Hepatocyte (in vitro differentiated cells): ENCODE measurements at regions not wholly inside any gene's neighbourhood (a gene's known extent, or its start where the extent isn't known, plus 50 kb on each side); places are given as distances from the start of the nearest gene placed in this dataset.
A peak's percentile ranks its signal among the peaks of the same experiment; 100 is the strongest.

Experiments
- DNase-seq: peaks from one replicate; pipeline ENCODE4 v3.0.0-alpha.2; 2016; ENCODE audit warnings: low spot score
- H2AFZ ChIP-seq: fragments of 200-600 bp; sonication (generic); 2 replicates; pipeline ENCODE4 v1.6.0; 2016; ENCODE audit warnings: antibody characterized with exemption, mild to moderate bottlenecking
- H3K27ac ChIP-seq: fragments of 200-600 bp; sonication (generic); 2 replicates; pipeline ENCODE4 v1.5.1; 2016; ENCODE audit warnings: mild to moderate bottlenecking
- H3K27me3 ChIP-seq: fragments of 200-600 bp; sonication (generic); 2 replicates; pipeline ENCODE4 v1.6.1; 2016
- H3K36me3 ChIP-seq: fragments of 200-600 bp; sonication (generic); replicated peaks from 2 replicates; pipeline ENCODE4 v1.5.1; 2016; ENCODE audit warnings: low read depth; ENCODE audit not compliant: insufficient read depth
- H3K4me1 ChIP-seq: fragments of 200-600 bp; sonication (generic); 2 replicates; pipeline ENCODE4 v1.5.1; 2016; ENCODE audit warnings: mild to moderate bottlenecking, moderate library complexity; ENCODE audit not compliant: insufficient read depth
- H3K4me2 ChIP-seq: fragments of 200-600 bp; sonication (generic); 2 replicates; pipeline ENCODE4 v1.6.0; 2016
- H3K4me3 ChIP-seq: fragments of 200-600 bp; sonication (generic); 2 replicates; pipeline ENCODE4 v1.5.1; 2016; ENCODE audit warnings: mild to moderate bottlenecking
- H3K79me2 ChIP-seq: fragments of 200-600 bp; sonication (generic); 2 replicates; pipeline ENCODE4 v1.6.0; 2017; ENCODE audit warnings: mild to moderate bottlenecking
- H3K9me2 ChIP-seq: fragments of 200-600 bp; sonication (generic); replicated peaks from 2 replicates; pipeline ENCODE4 v1.6.0; 2017; ENCODE audit warnings: mild to moderate bottlenecking; ENCODE audit not compliant: insufficient read depth
- H3K9me3 ChIP-seq: fragments of 200-600 bp; sonication (generic); 2 replicates; pipeline ENCODE4 v1.5.1; 2016; ENCODE audit warnings: low read depth, mild to moderate bottlenecking
- H4K20me1 ChIP-seq: fragments of 200-600 bp; sonication (generic); 2 replicates; pipeline ENCODE4 v1.6.0; 2016; ENCODE audit warnings: mild to moderate bottlenecking; ENCODE audit not compliant: insufficient read depth, poor library complexity, severe bottlenecking
- CTCF ChIP-seq: fragments of 200-600 bp; sonication (generic); IDR thresholded peaks from 2 replicates; pipeline ENCODE4 v1.5.1; 2016; ENCODE audit warnings: antibody characterized with exemption, mild to moderate bottlenecking; ENCODE audit not compliant: poor library complexity
- EZH2 ChIP-seq: fragments of 200-600 bp; sonication (generic); IDR thresholded peaks from 2 replicates; pipeline ENCODE4 v1.6.1; 2016; ENCODE audit warnings: antibody characterized with exemption, mild to moderate bottlenecking, borderline replicate concordance
- EZH2phosphoT487 ChIP-seq: fragments of 200-600 bp; sonication (generic); IDR thresholded peaks from one replicate; pipeline ENCODE4 v1.6.1; 2018; ENCODE audit warnings: antibody characterized with exemption, mild to moderate bottlenecking, low read depth, moderate library complexity; ENCODE audit not compliant: unreplicated experiment, severe bottlenecking
- WGBS: methylation state at CpG from one replicate; pipeline ENCODE4 v1.1.6; 2016; ENCODE audit warnings: low lambda C conversion rate; ENCODE audit errors: missing lambda C conversion rate; 5-methylcytosine and 5-hydroxymethylcytosine counted together

GRCh38 chr6:47147836-47148344 lies 105.8 kb upstream of the ADGRF1 start:
- Histone ChIP-seq H3K79me2 (no peaks in the 10 kb centered on the region), H3K36me3 (no peaks in the 10 kb centered on the region), H4K20me1 (no peaks in the 10 kb centered on the region), H3K27me3 (no peaks in the 10 kb centered on the region), H3K9me3 (no peaks in the 10 kb centered on the region), H3K9me2 (no peaks in the 10 kb centered on the region), H3K4me3 (no peak overlapping the region), H2AFZ (no peak overlapping the region), H3K4me2 (no peak overlapping the region), H3K4me1 (peaks cover 18% of the 10 kb centered on the region), H3K27ac (no peak overlapping the region)
- no peak for DNase-seq
- WGBS: 88% methylated on average over 6 of the region's 6 CpGs
- TF ChIP-seq EZH2phosphoT487: no peak
- TF ChIP-seq CTCF: no peak
- no peak for TF ChIP-seq EZH2

- H3K27ac ChIP-seq: no peak overlapping the region
- peaks cover 18% of the 10 kb centered on the region for H3K4me1 ChIP-seq
Observed at GRCh38 chr6:47147175-47147727, 105.1 kb upstream of the ADGRF1 start.

GRCh38 chr6:47146431-47147174 lies 104.5 kb upstream of the ADGRF1 start:
- Histone ChIP-seq H2AFZ (no peak overlapping the region), H3K4me1 (peaks cover 18% of the 10 kb centered on the region), H3K9me3 (no peaks in the 10 kb centered on the region), H3K36me3 (no peaks in the 10 kb centered on the region), H4K20me1 (no peaks in the 10 kb centered on the region), H3K27ac (no peak overlapping the region), H3K4me2 (peak overlapping the region; percentile 10), H3K79me2 (no peaks in the 10 kb centered on the region), H3K4me3 (no peak overlapping the region), H3K9me2 (no peaks in the 10 kb centered on the region), H3K27me3 (no peaks in the 10 kb centered on the region)
- DNase-seq: no peak
- 54% methylated on average over 2 of the region's 2 CpGs for WGBS
- no peak for TF ChIP-seq CTCF
- no peak for TF ChIP-seq EZH2
- no peak for TF ChIP-seq EZH2phosphoT487

More at GRCh38 chr6:47147175-47147727, 105.1 kb upstream of the ADGRF1 start:
- TF ChIP-seq EZH2phosphoT487 (no peak), EZH2 (no peak), CTCF (no peak)
- Histone ChIP-seq H3K79me2 (no peaks in the 10 kb centered on the region), H2AFZ (no peak overlapping the region), H4K20me1 (no peaks in the 10 kb centered on the region), H3K36me3 (no peaks in the 10 kb centered on the region), H3K4me2 (peak overlapping the region; percentile 10), H3K27me3 (no peaks in the 10 kb centered on the region), H3K9me2 (no peaks in the 10 kb centered on the region), H3K4me3 (no peak overlapping the region), H3K9me3 (no peaks in the 10 kb centered on the region)
- 54% methylated on average over 5 of the region's 5 CpGs for WGBS
- no peak for DNase-seq
